Stimulated activated CD8-positive, alpha-beta memory T cell treated with anti-CD3 and anti-CD28 coated beads, Interleukin-15, amount 100 ng/mL, for 48 hours (primary cell): ENCODE measurements at regions not wholly inside any gene's neighbourhood (a gene's known extent, or its start where the extent isn't known, plus 50 kb on each side); places are given as distances from the start of the nearest gene placed in this dataset.

ENCODE experiments used
- DNase-seq, 2 donors: peaks; one replicate each; pipeline ENCODE4 v3.0.0-alpha.2; 2020; ENCODE audit warnings: low read depth in 2 of 2

DNA sequence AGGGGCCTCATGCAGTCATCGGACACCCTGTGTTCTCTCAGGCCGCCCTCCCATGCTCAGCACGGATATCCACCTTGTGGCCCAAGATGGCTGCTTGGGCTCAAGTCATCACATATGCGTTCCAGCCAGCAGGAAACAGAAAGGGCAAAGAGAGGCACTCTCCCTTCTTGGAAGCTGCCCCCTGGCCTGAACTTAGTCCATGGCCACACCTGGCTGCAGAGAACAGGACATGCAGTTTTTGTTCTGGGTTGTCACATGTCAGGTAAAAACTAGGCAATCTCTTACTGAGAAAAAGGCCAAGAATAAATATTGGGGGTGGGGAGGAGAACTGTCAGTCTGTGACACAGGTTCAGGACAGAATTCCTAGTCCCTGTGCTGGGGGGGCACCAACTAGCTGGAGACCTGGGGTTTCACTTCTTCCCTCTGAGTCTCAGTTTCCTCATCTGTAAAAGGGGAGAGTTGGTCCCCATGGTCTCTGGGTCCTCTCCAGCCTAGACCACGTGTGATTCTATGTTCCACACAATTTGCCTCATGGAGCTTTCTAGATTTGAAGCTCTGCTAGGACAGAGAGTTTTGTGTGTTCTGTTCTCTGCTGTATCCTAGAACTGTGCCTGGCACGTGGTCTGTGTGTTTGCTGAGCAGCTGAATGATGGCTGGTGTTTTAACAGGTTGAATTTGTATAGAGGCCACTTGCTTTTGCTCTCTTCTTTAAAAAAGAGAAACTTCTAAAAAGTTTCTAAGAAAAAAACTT is 107.2 kb upstream of the ANO1 start:
- DNase-seq: no peak

DNA sequence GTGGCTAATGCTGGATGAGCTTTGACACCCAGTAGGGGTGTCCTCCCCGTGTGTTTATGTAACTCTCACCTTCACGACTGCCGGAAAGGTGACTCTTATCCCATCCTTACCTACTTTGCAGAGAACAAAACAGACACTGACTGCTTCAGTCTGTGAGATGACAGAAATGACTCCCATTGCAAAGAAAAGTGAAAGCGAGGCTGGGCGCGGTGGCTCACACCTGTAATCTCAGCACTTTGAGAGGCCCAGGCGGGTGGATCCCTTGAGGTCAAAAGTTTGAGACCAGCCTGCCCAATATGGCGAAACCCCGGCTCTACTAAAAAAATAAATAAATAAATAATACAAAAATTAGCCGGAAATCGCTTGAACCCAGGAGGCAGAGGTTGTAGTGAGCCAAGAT is 106.4 kb upstream of the ANO1 start:
- no peak for DNase-seq

DNA sequence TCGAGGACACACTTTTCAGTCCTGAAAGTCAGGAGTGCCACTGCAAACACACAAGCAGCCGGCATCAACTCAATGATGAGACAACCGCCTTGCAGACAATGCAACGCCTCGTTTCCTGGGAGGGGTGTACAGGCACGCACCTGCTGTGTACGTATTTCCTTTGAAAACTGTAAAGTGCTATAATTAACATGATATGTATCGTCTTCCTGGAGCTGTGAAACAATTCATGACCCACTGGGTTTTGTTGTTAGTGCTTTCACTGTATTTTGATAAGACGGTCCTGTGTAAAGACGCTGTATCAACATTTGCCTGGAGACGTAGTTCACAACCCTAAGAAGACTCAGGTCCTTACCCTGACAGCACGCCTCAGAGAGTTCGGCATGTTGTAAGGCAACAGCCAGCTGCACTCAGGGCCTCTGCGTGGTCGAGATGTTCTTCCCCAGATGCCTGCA is 105.7 kb upstream of the ANO1 start:
- no peak for DNase-seq

DNA sequence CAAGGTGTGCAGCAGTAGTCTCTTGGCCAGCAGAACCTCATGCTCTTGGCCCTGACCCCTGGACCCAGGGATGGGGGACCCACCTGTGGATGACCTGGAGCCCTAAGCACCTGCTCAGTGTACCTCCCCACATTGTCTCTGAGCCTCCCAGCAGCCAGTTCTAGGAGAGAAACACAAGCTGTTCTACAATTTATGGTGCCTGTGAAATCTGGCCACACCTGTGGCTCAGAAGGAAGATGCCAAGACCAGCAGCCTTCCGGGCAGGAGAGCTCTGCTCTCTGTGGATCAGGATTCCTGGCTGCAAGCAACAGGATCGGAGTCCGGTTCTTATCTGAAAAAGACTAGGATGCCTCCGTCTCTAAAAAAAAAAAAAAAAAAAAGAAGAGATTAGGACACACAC is 103.6 kb upstream of the ANO1 start:
- DNase-seq: no peak

DNA sequence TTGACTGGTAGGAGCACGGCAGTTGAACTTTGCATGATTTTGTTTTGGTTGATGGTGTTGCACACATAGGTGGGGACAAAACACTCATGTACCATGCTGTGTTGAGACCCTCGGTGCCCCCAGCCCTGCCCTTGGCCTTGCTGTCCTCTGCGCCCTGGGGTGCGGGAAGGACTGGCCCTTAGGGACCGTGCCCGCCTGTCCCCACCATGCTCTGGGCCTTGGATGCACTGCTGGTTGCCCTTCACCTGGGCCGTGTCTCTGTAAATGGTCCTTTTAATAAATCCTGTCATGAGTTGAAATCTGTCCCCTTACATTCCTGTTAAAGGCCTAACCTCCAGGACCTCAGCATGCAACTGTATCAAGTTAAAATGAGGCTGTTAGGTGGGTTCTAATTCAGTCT is 102.3 kb upstream of the ANO1 start:
- no peak for DNase-seq

GRCh38 chr11:69976794-69977193 is 101.3 kb upstream of the ANO1 start:
- DNase-seq: no peak

DNA sequence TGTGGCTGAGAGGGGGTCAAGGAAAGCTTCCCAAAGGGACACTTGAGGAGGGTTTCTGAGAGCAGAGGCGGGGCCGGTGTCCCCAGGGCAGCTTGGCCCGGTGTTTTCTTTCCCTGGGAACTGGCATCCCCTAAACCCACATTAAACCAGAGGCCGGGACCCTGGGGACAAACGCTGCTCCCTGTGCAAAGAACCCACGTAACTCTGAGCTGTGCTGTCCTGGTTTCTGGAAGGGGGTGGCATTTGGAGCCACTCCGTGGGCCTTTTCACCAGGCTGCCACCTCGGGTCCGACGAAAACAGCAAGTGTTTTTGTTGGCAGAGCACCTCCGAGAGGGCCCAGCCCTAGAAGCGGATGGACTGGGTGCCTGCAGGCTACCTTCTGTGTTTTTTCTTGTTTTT is 100.2 kb upstream of the ANO1 start:
- DNase-seq: no peak

- DNase-seq: no peak
These were observed 99.1 kb upstream of the ANO1 start for GRCh38 chr11:69978841-69979614.

- no peak for DNase-seq
These were observed 98.5 kb upstream of the ANO1 start for GRCh38 chr11:69979632-69980031.

GRCh38 chr11:69981119-69981784 is 96.9 kb upstream of the ANO1 start:
- no peak for DNase-seq

DNA sequence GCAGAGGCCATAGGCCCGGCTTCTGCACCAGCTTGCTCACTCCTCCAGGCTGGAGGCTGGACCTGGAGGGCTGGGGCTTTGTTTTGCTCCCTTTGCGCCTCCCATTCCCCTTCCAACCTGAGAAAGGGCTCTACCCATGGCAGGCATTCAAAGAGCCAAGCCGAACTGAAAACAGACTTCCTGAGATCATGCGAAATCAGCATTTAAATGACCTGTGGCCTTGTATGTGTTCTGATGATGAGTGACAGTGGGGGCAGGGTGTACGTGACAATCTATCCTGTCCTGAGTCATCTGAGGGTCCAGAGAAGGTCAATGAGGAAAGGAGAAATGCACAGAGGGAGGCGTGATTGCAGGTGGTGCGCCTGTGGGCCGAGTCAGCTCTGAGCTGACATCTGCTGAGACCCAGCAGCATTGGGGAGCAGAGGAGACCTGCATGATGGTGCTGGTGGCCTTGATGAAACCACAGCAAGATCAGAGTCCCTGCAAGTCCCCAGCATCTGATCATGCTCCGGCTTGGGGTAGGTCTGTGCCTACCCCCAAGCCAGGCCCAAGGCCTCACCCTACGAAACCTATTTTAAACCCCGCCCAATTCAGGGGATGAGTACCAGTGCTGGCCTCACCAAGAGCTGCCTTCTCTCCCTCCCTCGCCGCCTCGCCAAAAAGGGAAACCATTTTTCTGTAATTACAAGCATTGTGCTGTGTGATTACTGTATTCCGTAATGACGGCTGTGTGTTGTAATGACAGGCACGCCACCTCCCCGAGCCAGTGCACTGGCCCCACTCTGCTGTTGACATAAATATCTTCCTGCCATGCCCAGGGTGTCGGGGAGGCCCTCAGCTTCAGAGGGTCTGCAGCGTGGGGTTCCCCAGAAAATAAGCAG is 95.2 kb upstream of the ANO1 start:
- DNase-seq: no peak

DNA sequence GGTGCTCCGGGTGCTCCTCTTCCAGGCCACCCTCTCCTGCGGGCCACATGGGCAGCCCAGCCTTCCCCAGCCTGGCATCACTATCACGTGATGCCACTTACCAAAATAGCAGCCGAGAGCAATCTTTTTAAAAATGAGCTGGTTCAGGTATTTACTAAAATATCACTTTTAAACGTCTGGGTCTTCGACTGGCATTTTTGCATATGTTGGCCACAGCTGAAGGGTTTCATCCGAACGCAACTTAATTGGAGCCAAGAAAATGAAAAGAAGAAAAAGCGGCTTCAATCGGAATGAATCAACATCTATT is 94.6 kb upstream of the ANO1 start:
- no peak for DNase-seq

DNA sequence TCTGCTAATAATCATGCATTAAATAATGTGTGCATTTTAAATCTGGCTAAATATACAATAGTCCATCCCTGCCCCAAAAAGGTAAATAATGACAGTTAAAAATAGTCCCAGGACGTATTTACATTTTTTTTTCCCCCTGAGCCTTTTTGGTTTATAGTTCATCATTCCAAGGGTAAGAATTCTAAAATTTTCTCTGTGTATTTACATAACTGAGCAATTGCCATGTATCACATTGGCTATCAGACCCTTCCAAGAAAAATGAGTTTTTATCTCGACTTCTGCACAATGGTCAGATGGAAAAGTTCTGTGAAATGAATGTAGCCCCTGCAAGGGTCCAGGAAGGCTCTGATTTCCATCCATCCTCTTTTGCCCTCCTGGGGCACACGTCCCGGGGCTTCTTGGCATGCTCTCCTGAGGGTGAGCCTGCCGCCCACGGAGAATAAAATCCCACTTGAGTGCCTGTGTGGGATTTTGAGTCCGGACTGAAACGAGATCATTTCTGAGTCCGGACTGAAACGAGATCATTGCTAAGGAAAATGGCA is 94.1 kb upstream of the ANO1 start:
- DNase-seq: no peak

DNA sequence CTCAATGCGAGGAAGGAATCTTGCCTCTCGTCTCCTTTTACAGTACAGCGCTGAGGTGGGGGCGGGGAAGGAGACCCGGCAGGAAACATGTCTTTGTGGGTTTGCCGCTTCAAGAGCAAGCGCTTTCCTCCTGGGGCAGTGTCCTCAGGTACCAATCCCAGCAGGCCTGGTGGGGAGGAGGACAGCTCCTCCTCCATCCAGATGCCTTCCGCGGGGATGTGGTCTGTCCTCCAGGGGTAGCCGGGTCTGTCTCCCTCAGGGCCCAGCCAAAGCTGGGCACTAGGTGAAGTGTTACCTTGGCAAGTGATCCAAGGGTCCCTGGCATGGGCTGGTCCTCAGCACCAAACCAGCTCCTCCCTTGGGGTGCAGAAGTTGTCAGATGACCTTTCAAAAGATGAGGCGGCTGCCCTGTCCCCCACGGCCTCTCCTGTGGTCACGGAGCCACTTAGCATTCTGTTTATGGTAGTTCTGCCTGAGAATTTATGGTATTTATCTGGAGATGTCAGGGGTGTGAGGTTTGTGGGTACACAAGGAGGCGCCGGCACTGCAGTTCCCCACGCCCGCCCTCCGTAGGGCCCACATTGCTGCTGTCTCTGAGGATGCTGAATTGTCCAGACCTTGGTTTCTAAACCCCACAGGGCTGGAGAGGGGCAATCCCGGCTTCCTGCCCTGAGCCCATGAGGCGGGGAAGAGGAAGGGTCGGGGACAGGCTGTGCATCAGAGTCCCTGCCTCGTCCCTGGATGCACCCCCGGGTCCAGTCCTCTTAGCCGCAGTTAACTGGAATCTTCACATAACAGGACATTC is 93.5 kb upstream of the ANO1 start:
- no peak for DNase-seq

DNA sequence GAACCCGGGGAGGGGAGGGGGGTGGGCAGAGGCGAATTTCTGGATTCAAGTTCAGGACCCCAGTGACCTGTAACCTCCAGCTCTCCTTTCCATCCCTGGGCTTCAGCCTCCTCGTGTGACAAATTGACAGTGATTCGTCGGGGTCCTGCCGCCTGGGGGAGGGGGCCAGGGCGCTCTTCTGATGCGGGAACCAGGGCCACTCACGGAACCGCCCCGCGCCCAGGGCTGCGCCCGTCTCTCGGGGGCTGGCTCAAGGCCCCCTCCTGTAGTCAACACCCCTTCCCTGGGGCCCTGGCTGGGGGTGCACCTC is 92.8 kb upstream of the ANO1 start:
- DNase-seq: no peak

DNA sequence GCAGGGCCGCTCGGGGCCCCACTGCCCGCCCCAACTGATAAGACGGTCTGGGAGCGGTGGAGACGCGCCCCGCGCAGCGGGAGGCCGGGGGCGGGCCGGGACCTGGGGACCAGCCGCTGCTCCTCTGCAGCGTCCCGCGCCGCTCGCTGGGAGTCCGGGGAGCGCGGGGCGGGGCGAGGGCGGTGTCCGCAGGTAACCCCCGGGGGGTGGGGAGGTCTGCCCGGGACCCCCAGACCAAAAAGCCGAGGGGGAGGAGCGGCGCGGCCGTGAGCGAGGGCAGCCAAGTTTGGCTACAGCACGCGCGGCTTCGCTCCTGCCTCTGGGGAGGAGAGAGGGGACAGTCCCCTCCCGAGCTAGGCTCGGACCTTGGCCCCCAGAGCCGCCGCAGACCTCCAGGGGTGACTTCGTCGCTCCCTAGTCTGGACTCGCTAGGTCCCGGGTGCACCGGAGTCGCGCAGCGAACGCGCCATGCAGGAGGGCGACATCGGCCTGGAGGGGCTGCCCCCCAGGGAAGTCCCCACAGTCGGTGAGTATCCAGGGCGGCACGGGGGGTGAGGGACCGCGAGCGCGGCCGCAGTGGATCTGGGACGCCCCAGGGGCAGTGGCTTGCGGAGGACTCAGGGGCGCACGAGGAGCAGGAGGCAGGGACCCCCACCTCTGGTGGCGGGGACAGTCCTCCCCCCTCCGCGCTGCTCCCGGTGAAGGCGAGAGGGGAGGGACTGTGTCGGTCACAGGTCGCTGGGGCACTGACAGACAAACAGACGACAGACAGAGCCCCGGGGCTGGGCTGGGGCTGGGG is 92.3 kb upstream of the ANO1 start:
- no peak for DNase-seq

DNA sequence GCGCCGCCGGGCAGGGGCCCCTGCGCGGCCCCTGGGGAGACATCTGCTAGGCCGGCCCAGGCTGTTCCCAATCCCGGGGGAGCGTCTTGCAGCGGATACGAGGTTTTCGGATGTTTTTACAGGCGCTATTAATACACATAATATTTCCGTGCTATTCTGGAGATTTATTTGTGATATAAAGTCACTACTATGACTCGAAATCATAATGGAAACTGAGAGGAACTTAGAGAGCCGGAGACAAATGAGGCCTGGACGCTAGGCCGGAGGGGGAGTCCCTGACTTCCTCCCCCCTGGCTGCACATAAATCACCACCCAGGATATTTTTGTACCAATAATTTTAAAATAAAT is 91.7 kb upstream of the ANO1 start:
- DNase-seq: no peak

GRCh38 chr11:69986830-69987229 is 91.3 kb upstream of the ANO1 start:
- DNase-seq: no peak

DNA sequence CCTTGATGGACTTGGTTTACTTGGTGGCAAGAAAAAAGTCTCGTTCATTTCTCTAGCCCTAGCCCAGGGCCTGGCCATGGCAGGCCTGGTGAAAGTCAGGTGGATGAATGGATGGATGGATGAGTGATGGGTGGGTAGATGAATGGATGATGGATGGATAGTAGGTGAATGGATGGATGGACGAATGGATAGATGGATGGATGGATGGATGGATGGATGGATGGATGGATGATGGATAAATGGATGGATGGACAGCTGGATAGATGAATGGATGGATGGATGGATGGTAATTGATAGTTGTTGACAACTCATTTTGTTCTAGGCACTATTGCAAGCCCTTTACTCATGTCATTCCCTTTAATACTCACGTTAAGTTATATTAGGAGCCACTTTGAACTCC is 86.1 kb upstream of the ANO1 start:
- no peak for DNase-seq

DNA sequence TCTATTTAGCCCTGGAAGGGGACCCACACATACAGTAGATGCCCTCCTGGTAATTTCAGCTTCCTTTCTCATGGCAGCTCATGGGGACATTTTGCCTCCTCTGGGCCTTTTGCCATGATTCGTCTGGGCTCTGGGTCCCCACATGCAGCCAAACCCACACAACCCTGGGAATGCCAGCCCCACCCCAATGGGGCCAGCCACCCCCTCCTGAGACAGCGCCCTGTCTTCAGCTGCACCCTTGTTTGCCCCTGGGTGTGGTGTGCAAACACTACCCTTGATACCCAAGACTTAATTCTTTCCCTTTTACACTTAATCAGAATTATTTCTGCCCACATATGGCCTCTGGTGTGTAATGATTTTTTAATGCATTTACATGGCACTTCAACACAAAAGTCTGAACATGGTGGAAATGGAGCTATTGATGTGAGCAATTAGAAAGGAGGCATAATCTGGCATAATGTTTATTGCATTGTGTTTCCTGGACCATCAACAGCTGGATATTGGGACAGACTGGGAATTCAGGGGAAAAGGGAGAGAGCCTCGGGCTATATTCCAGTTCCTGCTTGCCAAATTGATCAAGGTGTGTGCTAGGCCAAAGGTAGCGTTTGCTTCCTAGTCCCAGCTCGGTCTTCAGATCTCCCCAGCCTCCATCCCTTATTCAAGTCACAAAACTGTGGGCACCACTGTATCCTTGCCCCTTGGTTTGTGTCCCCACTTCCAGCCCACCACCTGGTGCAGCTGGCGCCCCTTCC is 85.0 kb upstream of the ANO1 start:
- DNase-seq: no peak
